ENCODE measurements at regions not wholly inside any gene's neighbourhood (a gene's known extent, or its start where the extent isn't known, plus 50 kb on each side); places are given as distances from the start of the nearest gene placed in this dataset.

DNA sequence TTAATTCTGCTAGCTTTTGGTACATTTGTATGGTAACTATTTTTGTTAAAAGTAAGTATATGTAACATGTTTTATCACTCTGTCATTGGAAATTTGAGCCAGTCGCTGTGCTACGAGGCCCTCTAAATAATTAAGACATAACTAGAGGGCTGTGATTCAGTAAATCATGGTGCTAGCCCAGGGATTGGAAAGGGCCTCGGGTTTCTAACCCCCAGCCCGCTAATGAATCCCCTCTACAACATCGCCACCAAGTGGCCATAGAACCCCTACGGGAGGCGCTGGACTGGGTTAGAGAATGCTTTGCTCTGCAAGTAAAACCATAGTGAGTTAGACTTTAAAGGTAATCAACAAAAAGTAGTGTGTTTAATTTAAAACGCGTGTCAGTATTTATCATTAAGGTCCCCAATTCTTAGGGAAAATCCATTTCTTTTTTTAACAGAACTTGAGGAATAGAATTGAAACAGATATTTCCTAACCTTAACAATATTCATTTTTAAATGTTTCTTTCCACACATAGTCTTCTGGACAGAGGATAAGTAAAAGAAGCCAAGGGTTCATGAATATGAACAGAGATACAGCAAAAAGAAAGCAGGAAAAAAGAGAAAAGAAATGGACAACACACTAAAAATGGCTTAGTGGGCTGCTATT, 744.7 kb downstream of the EPHA3 start (continued):
- TF ChIP-seq, protein P1, sequence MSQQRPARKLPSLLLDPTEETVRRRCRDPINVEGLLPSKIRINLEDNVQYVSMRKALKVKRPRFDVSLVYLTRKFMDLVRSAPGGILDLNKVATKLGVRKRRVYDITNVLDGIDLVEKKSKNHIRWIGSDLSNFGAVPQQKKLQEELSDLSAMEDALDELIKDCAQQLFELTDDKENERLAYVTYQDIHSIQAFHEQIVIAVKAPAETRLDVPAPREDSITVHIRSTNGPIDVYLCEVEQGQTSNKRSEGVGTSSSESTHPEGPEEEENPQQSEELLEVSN (IDR thresholded peaks at IDR 0.05; ENCODE audit: borderline replicate concordance, low read depth), result no peak
- TF ChIP-seq MAFK (IDR thresholded peaks at IDR 0.05; ENCODE audit: partially characterized antibody) (no peak), CBX8 (IDR thresholded peaks at IDR 0.05) (no peak), POLR2A (IDR thresholded peaks at IDR 0.05; ENCODE audit: low read length) (no peak)
- TF ChIP-seq, protein P2, sequence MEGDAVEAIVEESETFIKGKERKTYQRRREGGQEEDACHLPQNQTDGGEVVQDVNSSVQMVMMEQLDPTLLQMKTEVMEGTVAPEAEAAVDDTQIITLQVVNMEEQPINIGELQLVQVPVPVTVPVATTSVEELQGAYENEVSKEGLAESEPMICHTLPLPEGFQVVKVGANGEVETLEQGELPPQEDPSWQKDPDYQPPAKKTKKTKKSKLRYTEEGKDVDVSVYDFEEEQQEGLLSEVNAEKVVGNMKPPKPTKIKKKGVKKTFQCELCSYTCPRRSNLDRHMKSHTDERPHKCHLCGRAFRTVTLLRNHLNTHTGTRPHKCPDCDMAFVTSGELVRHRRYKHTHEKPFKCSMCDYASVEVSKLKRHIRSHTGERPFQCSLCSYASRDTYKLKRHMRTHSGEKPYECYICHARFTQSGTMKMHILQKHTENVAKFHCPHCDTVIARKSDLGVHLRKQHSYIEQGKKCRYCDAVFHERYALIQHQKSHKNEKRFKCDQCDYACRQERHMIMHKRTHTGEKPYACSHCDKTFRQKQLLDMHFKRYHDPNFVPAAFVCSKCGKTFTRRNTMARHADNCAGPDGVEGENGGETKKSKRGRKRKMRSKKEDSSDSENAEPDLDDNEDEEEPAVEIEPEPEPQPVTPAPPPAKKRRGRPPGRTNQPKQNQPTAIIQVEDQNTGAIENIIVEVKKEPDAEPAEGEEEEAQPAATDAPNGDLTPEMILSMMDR (IDR thresholded peaks at IDR 0.05), result no peak

GRCh38 chr3:89859757-89860156, 752.3 kb downstream of the EPHA3 start:
- no peak for ATAC-seq
- ChIA-PET POLR2A (no interaction called here), CTCF (no interaction called here)
- FAIRE-seq, result no peak
- no peak for DNase-seq (ENCODE audit: low read depth in 1 of 2, low spot score in 1 of 2)
- H3K4me3 ChIP-seq, result no peak overlapping the region
- 11% methylated on average over 2 of the region's 2 CpGs for WGBS (ENCODE audit: missing lambda C conversion rate)
- no peak for TF ChIP-seq ZC3H11A (IDR thresholded peaks at IDR 0.05)
- H3K9me3 ChIP-seq, result no peaks in the 10 kb centered on the region
- H3K4me2 ChIP-seq, result no peak overlapping the region
- H3K27ac ChIP-seq, result no peak overlapping the region
- no peaks in the 10 kb centered on the region for H3K4me1 ChIP-seq

DNA sequence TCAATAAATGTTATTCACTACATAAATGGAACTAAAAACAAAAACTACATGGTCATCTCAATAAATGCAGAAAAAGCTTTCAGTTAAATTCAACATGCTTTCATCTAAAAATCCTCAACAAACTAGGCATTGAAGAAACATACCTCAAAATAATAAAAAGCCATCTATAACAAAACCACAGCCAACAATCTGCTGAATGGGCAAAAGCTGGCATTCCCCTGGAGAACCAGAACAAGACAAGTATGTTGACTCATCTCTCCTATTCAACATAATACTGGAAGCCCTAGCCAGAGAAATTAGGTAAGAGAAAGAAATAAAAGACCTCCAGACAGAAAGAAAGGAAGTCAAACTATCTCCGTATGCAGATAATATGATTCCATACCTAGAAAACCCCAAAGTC, 759.9 kb downstream of the EPHA3 start:
- Histone ChIP-seq H3K4me3 (no peak overlapping the region), H3K4me2 (no peak overlapping the region), H3K9me3 (no peaks in the 10 kb centered on the region), H3K27ac (no peak overlapping the region), H3K4me1 (no peaks in the 10 kb centered on the region)
- ATAC-seq (no peak), DNase-seq (ENCODE audit: low read depth in 1 of 2, low spot score in 1 of 2) (no peak), FAIRE-seq (no peak)
- peak; percentile 35 for TF ChIP-seq MAFK (IDR thresholded peaks at IDR 0.05; ENCODE audit: partially characterized antibody)
- TF ChIP-seq HMGXB4 (CRISPR knock-in tag; IDR thresholded peaks at IDR 0.05; ENCODE audit: borderline replicate concordance), result no peak
- POLR2A ChIA-PET, result no interaction called here
- CTCF ChIA-PET, result no interaction called here
- 0% methylated on average over 1 of the region's 1 CpG for WGBS (ENCODE audit: missing lambda C conversion rate)

GRCh38 chr3:89876116-89876515, 768.7 kb downstream of the EPHA3 start:
- ChIA-PET CTCF (interaction anchor here (0.6 kb wide), 1 partner anchor 1258 kb away, joined by 3 read pairs; no protein-coding TSS in a partner anchor), POLR2A (no interaction called here)
- H3K4me2 ChIP-seq, result no peak overlapping the region
- H3K4me1 ChIP-seq, result no peaks in the 10 kb centered on the region
- peaks cover 2% of the 10 kb centered on the region; the same call in 2 of the 3 replicates for H3K9me3 ChIP-seq
- FAIRE-seq (no peak), DNase-seq (ENCODE audit: low read depth in 1 of 2, low spot score in 1 of 2) (no peak), ATAC-seq (no peak)
- TF ChIP-seq ZNF302 (CRISPR knock-in tag; IDR thresholded peaks at IDR 0.05), result no peak
- no peak for TF ChIP-seq MAZ (IDR thresholded peaks at IDR 0.05; ENCODE audit: borderline replicate concordance, low read depth, low read length)
- no peak for TF ChIP-seq JUN (IDR thresholded peaks at IDR 0.05)
- TF ChIP-seq FOXS1 (CRISPR knock-in tag; IDR thresholded peaks at IDR 0.05), result no peak
- TF ChIP-seq KDM5A (IDR thresholded peaks at IDR 0.05), result no peak
- no peak for TF ChIP-seq EHMT2 (IDR thresholded peaks at IDR 0.05; ENCODE audit: low read depth)
- TF ChIP-seq FOSL2 (IDR thresholded peaks at IDR 0.05), result no peak
- no peak for TF ChIP-seq FOSL2 (CRISPR knock-in tag; IDR thresholded peaks at IDR 0.05)
- no peak for TF ChIP-seq ZC3H11A (IDR thresholded peaks at IDR 0.05)
- TF ChIP-seq, protein P3, sequence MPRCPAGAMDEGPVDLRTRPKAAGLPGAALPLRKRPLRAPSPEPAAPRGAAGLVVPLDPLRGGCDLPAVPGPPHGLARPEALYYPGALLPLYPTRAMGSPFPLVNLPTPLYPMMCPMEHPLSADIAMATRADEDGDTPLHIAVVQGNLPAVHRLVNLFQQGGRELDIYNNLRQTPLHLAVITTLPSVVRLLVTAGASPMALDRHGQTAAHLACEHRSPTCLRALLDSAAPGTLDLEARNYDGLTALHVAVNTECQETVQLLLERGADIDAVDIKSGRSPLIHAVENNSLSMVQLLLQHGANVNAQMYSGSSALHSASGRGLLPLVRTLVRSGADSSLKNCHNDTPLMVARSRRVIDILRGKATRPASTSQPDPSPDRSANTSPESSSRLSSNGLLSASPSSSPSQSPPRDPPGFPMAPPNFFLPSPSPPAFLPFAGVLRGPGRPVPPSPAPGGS (IDR thresholded peaks at IDR 0.05), result no peak
- H3K27ac ChIP-seq, result no peak overlapping the region
- WGBS (ENCODE audit: missing lambda C conversion rate), result 13% methylated on average over 3 of the region's 3 CpGs
- H3K4me3 ChIP-seq, result no peak overlapping the region
